ENCODE measurements at regions not wholly inside any gene's neighbourhood (a gene's known extent, or its start where the extent isn't known, plus 50 kb on each side); places are given as distances from the start of the nearest gene placed in this dataset.

DNA sequence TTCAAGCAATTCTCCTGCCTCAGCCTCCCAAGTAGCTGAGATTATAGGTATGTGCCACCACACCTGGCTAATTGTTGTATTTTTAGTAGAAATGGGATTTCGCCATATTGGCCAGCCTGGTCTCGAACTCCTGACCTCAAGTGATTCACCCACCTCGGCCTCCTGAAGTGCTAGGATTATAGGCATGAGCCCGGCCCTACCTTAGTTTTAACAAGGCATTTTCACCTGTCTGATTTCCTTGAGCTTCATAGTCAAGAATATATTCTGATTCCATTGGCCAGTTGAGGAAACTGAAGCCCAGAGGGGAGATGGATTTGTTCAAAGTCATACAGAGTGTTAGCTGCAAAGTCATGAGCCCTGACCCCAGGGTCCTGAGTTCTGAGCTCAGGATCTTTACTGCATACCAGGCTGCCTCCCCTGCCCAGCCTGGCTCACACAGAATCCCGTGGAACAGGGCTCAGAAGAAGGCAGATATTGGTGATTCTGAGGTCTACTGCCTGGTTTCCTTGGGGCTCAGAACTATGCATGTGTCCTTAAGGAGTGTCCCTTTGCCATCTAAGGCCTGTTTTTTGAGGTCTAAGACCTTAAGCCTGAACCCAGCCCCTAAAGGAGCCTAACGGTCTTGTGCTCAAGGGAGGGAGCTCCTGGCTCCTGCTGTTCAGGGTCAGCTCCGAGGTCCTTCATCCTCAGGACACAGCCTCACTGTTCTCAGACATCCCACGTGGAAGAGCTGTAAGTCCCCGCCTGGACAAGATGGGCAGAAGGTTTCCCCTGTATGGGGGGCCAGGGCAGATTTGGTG is 134.4 kb downstream of the SMAD6 start:
- Mint-ChIP-seq H3K27me3 (ENCODE audit: unreplicated experiment) (no peaks in the 10 kb centered on the region), H3K4me1 (ENCODE audit: unreplicated experiment) (peaks cover 44% of the 10 kb centered on the region), H3K9me3 (ENCODE audit: unreplicated experiment) (no peaks in the 10 kb centered on the region), H3K27ac (ENCODE audit: unreplicated experiment) (no peak overlapping the region), H3K36me3 (ENCODE audit: unreplicated experiment) (no peaks in the 10 kb centered on the region), H3K4me3 (ENCODE audit: unreplicated experiment) (no peak overlapping the region)
- TF ChIP-seq, protein P1, sequence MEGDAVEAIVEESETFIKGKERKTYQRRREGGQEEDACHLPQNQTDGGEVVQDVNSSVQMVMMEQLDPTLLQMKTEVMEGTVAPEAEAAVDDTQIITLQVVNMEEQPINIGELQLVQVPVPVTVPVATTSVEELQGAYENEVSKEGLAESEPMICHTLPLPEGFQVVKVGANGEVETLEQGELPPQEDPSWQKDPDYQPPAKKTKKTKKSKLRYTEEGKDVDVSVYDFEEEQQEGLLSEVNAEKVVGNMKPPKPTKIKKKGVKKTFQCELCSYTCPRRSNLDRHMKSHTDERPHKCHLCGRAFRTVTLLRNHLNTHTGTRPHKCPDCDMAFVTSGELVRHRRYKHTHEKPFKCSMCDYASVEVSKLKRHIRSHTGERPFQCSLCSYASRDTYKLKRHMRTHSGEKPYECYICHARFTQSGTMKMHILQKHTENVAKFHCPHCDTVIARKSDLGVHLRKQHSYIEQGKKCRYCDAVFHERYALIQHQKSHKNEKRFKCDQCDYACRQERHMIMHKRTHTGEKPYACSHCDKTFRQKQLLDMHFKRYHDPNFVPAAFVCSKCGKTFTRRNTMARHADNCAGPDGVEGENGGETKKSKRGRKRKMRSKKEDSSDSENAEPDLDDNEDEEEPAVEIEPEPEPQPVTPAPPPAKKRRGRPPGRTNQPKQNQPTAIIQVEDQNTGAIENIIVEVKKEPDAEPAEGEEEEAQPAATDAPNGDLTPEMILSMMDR (IDR thresholded peaks at IDR 0.05): no peak
- no peak for DNase-seq (ENCODE audit: extremely low spot score, unreplicated experiment)

DNA sequence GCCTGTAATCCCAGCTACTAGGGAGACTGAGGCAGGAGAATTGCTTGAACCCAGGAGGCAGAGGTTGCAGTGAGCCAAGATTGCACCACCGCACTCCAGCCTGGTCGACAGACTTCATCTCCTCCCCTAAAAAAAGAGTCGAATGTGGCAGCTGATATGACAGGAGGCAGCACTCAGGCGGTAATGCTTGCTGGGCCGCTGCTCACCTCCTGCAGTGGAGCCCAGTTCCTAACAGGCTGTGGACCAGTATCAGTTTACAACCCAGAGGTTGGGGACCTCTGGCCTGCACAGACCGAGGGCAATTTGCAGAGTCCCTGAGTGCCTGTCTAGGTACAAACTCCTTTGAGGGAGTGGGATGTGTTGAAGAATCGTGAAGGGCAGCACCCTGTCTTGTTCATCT is 136.2 kb downstream of the SMAD6 start:
- Mint-ChIP-seq H3K36me3 (ENCODE audit: unreplicated experiment) (no peaks in the 10 kb centered on the region), H3K27ac (ENCODE audit: unreplicated experiment) (no peak overlapping the region)
- no peak for DNase-seq (ENCODE audit: extremely low spot score, unreplicated experiment)

DNA sequence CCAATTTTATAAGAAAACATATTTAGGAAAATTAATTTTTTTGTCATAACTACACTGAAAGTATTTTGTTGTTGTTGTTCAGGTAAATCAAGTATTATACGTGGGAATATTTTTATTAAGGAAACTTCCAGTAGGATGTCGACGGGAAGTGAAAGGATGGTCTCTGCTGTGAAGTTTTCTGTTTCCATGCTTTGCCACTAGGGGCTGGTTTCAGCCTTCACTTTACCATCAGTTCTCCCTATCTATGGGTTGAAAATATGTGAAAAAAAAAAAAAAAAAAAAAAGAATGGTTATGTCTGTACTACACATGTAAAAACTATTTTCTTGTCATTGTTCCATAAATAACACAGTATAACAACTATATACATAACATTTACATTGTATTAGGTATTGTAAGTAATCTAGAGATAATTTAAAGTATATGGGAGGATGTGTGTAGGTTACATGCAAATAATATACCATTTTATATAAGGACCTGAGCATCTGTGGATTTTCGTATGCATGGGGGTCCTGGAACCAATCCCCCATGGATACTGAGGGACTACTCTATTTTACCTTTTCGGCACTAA is 136.7 kb downstream of the SMAD6 start:
- Mint-ChIP-seq H3K27me3 (ENCODE audit: unreplicated experiment) (no peaks in the 10 kb centered on the region), H3K4me3 (ENCODE audit: unreplicated experiment) (no peak overlapping the region), H3K9me3 (ENCODE audit: unreplicated experiment) (no peaks in the 10 kb centered on the region), H3K4me1 (ENCODE audit: unreplicated experiment) (peaks cover 54% of the 10 kb centered on the region), H3K36me3 (ENCODE audit: unreplicated experiment) (no peaks in the 10 kb centered on the region), H3K27ac (ENCODE audit: unreplicated experiment) (peak overlapping the region; percentile 20)
- TF ChIP-seq, protein P1 (IDR thresholded peaks at IDR 0.05): peak; percentile 69
- no peak for DNase-seq (ENCODE audit: extremely low spot score, unreplicated experiment)

More for the DNA sequence above, 136.2 kb downstream of the SMAD6 start:
- Mint-ChIP-seq H3K4me1 (ENCODE audit: unreplicated experiment) (peaks cover 51% of the 10 kb centered on the region), H3K27me3 (ENCODE audit: unreplicated experiment) (no peaks in the 10 kb centered on the region), H3K9me3 (ENCODE audit: unreplicated experiment) (no peaks in the 10 kb centered on the region), H3K4me3 (ENCODE audit: unreplicated experiment) (no peak overlapping the region)
- TF ChIP-seq, protein P1 (IDR thresholded peaks at IDR 0.05): no peak

DNA sequence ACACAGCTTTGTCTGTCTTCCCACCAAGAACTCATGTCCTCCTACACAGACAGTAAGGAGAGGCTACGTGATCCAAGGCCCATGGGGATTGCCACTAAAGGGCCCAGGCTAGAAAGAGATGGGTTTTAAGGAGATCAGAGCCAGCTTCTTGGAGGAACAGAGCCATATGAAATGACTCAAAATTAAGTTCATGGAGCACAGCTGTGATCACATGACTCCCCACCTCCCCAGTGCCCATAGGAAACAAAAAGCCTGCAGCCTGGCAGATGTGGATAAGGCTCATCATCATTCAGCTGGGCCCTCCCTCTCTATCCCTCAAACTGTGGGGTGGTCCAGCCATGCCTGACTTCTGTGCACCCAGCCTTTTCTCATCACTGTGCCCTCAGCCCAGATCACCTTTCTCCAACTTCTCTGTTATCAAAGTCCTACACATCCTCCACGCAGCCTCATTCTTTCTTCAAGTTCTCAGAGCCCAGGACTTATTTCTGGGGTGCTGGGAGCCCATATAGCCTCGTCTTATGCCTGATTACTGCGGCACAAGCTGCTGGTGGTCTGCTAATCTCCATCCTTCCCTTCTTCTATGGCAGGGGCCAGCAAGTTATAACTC is 137.6 kb downstream of the SMAD6 start:
- TF ChIP-seq, protein P1 (IDR thresholded peaks at IDR 0.05): no peak
- Mint-ChIP-seq H3K4me1 (ENCODE audit: unreplicated experiment) (peaks cover 58% of the 10 kb centered on the region), H3K4me3 (ENCODE audit: unreplicated experiment) (no peak overlapping the region), H3K27me3 (ENCODE audit: unreplicated experiment) (no peaks in the 10 kb centered on the region), H3K27ac (ENCODE audit: unreplicated experiment) (peak overlapping the region; percentile 20), H3K9me3 (ENCODE audit: unreplicated experiment) (no peaks in the 10 kb centered on the region), H3K36me3 (ENCODE audit: unreplicated experiment) (no peaks in the 10 kb centered on the region)
- DNase-seq (ENCODE audit: extremely low spot score, unreplicated experiment): no peak
